HepG2 (cell line): ENCODE measurements at regions not wholly inside any gene's neighbourhood (a gene's known extent, or its start where the extent isn't known, plus 50 kb on each side); places are given as distances from the start of the nearest gene placed in this dataset.

Experiments used
- ATAC-seq: fragments of 200-7000 bp; cut with Tn5 transposase; 3 replicates; pipeline ENCODE4 v1.9.1; 2020; ENCODE audit warnings: mild to moderate bottlenecking, moderate library complexity
- BruUV-seq: library from RNA; stranded (reverse); fragments of 400-500 nt; replicated peaks from 2 replicates; lab custom pipeline; 2021; lab: Mats Ljungman, UMichigan
- CTCF ChIA-PET: fragments of 300-600 bp; formaldehyde crosslinking; extraction: SDS; loops from one replicate; lab custom pipeline; 2021; ENCODE audit warnings: low total read pairs, inconsistent platforms, low intra/inter-chr PET ratio; lab: Yijun Ruan, JAX
- POLR2A ChIA-PET: fragments of 350-600 bp; sonication (Branson Sonifier 250); formaldehyde crosslinking; loops from one replicate; lab custom pipeline; 2020; ENCODE audit warnings: antibody characterized with exemption, inconsistent platforms; lab: Yijun Ruan, JAX
- DNase-seq: peaks from one replicate; pipeline ENCODE4 v3.0.0-alpha.2; 2015; ENCODE audit warnings: low spot score
- FAIRE-seq: peaks from 3 replicates; lab custom pipeline; 2011; peaks lifted over from hg19 to GRCh38; lab: Jason Lieb, UNC
- H2AFZ ChIP-seq: one replicate; pipeline ENCODE4 v1.6.1; 2011; ENCODE audit warnings: low read length, inconsistent platforms
- H3K27ac ChIP-seq: fragments of 300-600 bp; 3 replicates; pipeline ENCODE4 v1.8.0; 2011; ENCODE audit warnings: mixed run types, mild to moderate bottlenecking, mixed read lengths, low read length, inconsistent platforms; ENCODE audit not compliant: insufficient read depth; ENCODE audit errors: extremely low read length
- H3K27me3 ChIP-seq, 2 experiments: fragments of 200-600 bp in 1 of 2; 2 replicates in 1 of 2; 3 replicates in 1 of 2; pipeline versions ENCODE4 v1.6.0 to v1.8.0; 2011; ENCODE audit warnings: low read length in 2 of 2, mild to moderate bottlenecking in 2 of 2, moderate library complexity in 2 of 2, inconsistent platforms in 1 of 2; ENCODE audit not compliant: insufficient read depth in 2 of 2, control insufficient read depth in 1 of 2
- H3K36me3 ChIP-seq, 2 experiments: fragments of 200-600 bp in 1 of 2; replicated peaks in 1 of 2; 2 replicates in 1 of 2; 3 replicates in 1 of 2; pipeline versions ENCODE4 v1.5.1 to v1.8.0; 2011; ENCODE audit warnings: low read length in 2 of 2, inconsistent platforms in 1 of 2; ENCODE audit not compliant: insufficient read depth in 2 of 2, control insufficient read depth in 1 of 2
- H3K4me1 ChIP-seq: 2 replicates; pipeline ENCODE4 v1.5.1; 2012; ENCODE audit warnings: low read length, inconsistent platforms; ENCODE audit not compliant: insufficient read depth
- H3K4me2 ChIP-seq: 2 replicates; pipeline ENCODE4 v1.6.0; 2011; ENCODE audit warnings: low read depth, low read length, inconsistent platforms
- H3K4me3 ChIP-seq, 3 experiments: fragments of 200-600 bp in 1 of 3; sonication (generic), shearing (Covaris generic) in 1 of 3; replicated peaks in 1 of 3; 2 replicates each; pipeline ENCODE4 v1.5.1; 2011 to 2016; ENCODE audit warnings: low read length in 3 of 3, inconsistent platforms in 2 of 3, low read depth in 2 of 3, mild to moderate bottlenecking in 2 of 3, control low read depth in 1 of 3, mixed read lengths in 1 of 3; ENCODE audit not compliant: insufficient read depth in 1 of 3
- H3K79me2 ChIP-seq: one replicate; pipeline ENCODE4 v1.6.1; 2011; ENCODE audit warnings: low read length, inconsistent platforms; ENCODE audit not compliant: insufficient read depth
- H3K9ac ChIP-seq: 2 replicates; pipeline ENCODE4 v1.6.0; 2011; ENCODE audit warnings: mild to moderate bottlenecking, low read depth, low read length, inconsistent platforms; ENCODE audit not compliant: insufficient read depth
- H3K9me3 ChIP-seq: 2 replicates; pipeline ENCODE4 v1.5.1; 2012; ENCODE audit warnings: mild to moderate bottlenecking, low read length
- H4K20me1 ChIP-seq: 2 replicates; pipeline ENCODE4 v1.6.0; 2011; ENCODE audit warnings: inconsistent platforms, mild to moderate bottlenecking, low read length, moderate library complexity; ENCODE audit not compliant: insufficient read depth
- ATAD3A ChIP-seq: sonication (generic); formaldehyde crosslinking; IDR thresholded peaks from 2 replicates; pipeline ENCODE4 v1.4.0; 2020; ENCODE audit warnings: missing genetic modification reagents
- BATF2 ChIP-seq: sonication (generic); formaldehyde crosslinking; IDR thresholded peaks from 2 replicates; pipeline ENCODE4 v1.8.0; 2022; ENCODE audit warnings: mild to moderate bottlenecking, missing genetic modification reagents, moderate library complexity
- EP300 ChIP-seq, 3 experiments: sonication (generic) in 1 of 3; formaldehyde crosslinking in 1 of 3; IDR thresholded peaks; 2 replicates each; pipeline versions ENCODE4 v1.5.1 to v1.6.1; 2011 to 2020; ENCODE audit warnings: low read depth in 2 of 3, low read length in 2 of 3, borderline replicate concordance in 1 of 3, improper control_type of control experiment in 1 of 3, mild to moderate bottlenecking in 1 of 3, missing genetic modification reagents in 1 of 3, moderate library complexity in 1 of 3
- HES4 ChIP-seq: sonication (generic); formaldehyde crosslinking; IDR thresholded peaks from 2 replicates; pipeline ENCODE4 v1.9.0; 2021; ENCODE audit warnings: mild to moderate bottlenecking, missing genetic modification reagents, borderline replicate concordance
- HOXA5 ChIP-seq: sonication (generic); formaldehyde crosslinking; IDR thresholded peaks from 2 replicates; pipeline ENCODE4 v1.4.0; 2020; ENCODE audit warnings: missing genetic modification reagents
- KDM5A ChIP-seq: fragments of 200-600 bp; sonication (generic); IDR thresholded peaks from 2 replicates; pipeline ENCODE4 v1.7.0; 2018; ENCODE audit warnings: antibody characterized with exemption, mild to moderate bottlenecking, low read length, borderline replicate concordance
- KDM5B ChIP-seq: sonication (generic); formaldehyde crosslinking; IDR thresholded peaks from 2 replicates; pipeline ENCODE4 v1.4.0; 2020; ENCODE audit warnings: missing genetic modification reagents, mild to moderate bottlenecking, borderline replicate concordance
- KLF12 ChIP-seq: sonication (generic); formaldehyde crosslinking; IDR thresholded peaks from 2 replicates; pipeline ENCODE4 v1.4.0; 2020; ENCODE audit warnings: missing genetic modification reagents, borderline replicate concordance
- POGZ ChIP-seq: sonication (generic); formaldehyde crosslinking; IDR thresholded peaks from 2 replicates; pipeline ENCODE4 v1.4.0; 2020; ENCODE audit warnings: mild to moderate bottlenecking, missing genetic modification reagents
- SIX1 ChIP-seq: sonication (generic); formaldehyde crosslinking; IDR thresholded peaks from 2 replicates; pipeline ENCODE4 v1.4.0; 2020; ENCODE audit warnings: missing genetic modification reagents, borderline replicate concordance
- STAG1 ChIP-seq: sonication (generic); formaldehyde crosslinking; IDR thresholded peaks from 2 replicates; pipeline ENCODE4 v1.4.0; 2020; ENCODE audit warnings: missing genetic modification reagents
- ZBTB8A ChIP-seq: sonication (generic); formaldehyde crosslinking; IDR thresholded peaks from 2 replicates; pipeline ENCODE4 v1.4.0; 2020; ENCODE audit warnings: mild to moderate bottlenecking, low read depth, missing genetic modification reagents, borderline replicate concordance
- ZC3H4 ChIP-seq: sonication (generic); formaldehyde crosslinking; IDR thresholded peaks from 2 replicates; pipeline ENCODE4 v1.4.0; 2020; ENCODE audit warnings: missing genetic modification reagents, borderline replicate concordance
- ZFP62 ChIP-seq: sonication (generic); formaldehyde crosslinking; IDR thresholded peaks from 2 replicates; pipeline ENCODE4 v1.4.0; 2020; ENCODE audit warnings: missing genetic modification reagents
- ZNF138 ChIP-seq: sonication (generic); formaldehyde crosslinking; IDR thresholded peaks from 2 replicates; pipeline ENCODE4 v1.5.0; 2020; ENCODE audit warnings: mild to moderate bottlenecking, low read depth, missing genetic modification reagents
- ZNF160 ChIP-seq: sonication (generic); formaldehyde crosslinking; IDR thresholded peaks from 2 replicates; pipeline ENCODE4 v1.8.0; 2022; ENCODE audit warnings: mild to moderate bottlenecking, inconsistent platforms, missing genetic modification reagents
- ZNF326 ChIP-seq: sonication (generic); formaldehyde crosslinking; IDR thresholded peaks from 2 replicates; pipeline ENCODE4 v1.4.0; 2020; ENCODE audit warnings: missing genetic modification reagents, borderline replicate concordance
- ZNF670 ChIP-seq: sonication (generic); formaldehyde crosslinking; IDR thresholded peaks from 2 replicates; pipeline ENCODE4 v1.8.0; 2022; ENCODE audit warnings: mild to moderate bottlenecking, missing genetic modification reagents, borderline replicate concordance
- WGBS: methylation state at CpG from one replicate; pipeline ENCODE4 v1.1.6; 2017; ENCODE audit warnings: low lambda C conversion rate; 5-methylcytosine and 5-hydroxymethylcytosine counted together
- in situ Hi-C: cut with HindIII; loops from 2 replicates; pipeline ENCODE4 v1.10.0; 2017; ENCODE audit warnings: low pct_unique_long_range_greater_than_20kb; ENCODE audit not compliant: extremely low pct_ligation_motif_present
- intact Hi-C: fragments of 100-400 bp; cut with micrococcal nuclease; formaldehyde crosslinking; loops from one replicate; pipeline ENCODE4 v1.10.0; 2022; ENCODE audit not compliant: unreplicated experiment
- TF ChIP-seq, protein P1 (sequence below), 2 experiments: sonication (generic) in 1 of 2; formaldehyde crosslinking in 1 of 2; IDR thresholded peaks; 2 replicates each; pipeline versions ENCODE4 v1.4.0 to v1.6.1; 2016 to 2020; ENCODE audit warnings: borderline replicate concordance in 1 of 2, low read depth in 1 of 2, mild to moderate bottlenecking in 1 of 2, missing genetic modification reagents in 1 of 2

DNA sequence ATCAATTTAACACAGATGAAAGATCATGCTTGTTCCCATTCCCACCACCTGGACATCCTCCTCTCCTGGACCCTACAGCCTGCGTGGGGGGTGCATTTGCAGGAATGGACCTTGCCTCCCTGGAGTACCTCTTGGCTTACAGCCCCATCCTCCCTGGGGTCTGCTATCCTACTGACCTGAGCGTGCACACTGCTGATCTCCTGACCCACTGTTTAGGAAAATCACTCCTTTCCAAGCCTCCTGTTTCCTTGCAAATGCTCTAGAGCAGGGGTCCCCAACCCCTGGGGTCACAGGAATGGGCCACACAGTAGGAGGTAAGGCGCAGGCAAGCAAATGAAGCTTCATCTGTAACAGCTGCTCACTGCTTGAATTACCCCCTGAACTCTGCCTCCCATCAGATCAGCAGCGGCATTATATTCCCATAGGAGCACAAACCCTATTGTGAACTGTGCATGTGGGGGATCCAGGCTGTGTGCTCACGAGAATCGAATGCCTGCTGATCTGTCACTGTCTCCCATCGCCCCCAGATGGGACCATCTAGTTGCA lies 88.2 kb upstream of the SEPTIN5 start:
- no peak overlapping the region for H3K4me2 ChIP-seq
- in situ Hi-C loops = loop anchor here (5.0 kb wide), 1 partner anchor 144 kb away; no protein-coding TSS in a partner anchor
- no peak overlapping the region for H3K4me3 ChIP-seq
- H3K27me3 ChIP-seq = peaks cover 3 to 47% of the 10 kb centered on the region in 2 experiments; a peak in 3 of 5 replicates
- WGBS = 13% methylated on average over 6 of the region's 7 CpGs
- H3K79me2 ChIP-seq = no peaks in the 10 kb centered on the region
- H3K9me3 ChIP-seq = no peaks in the 10 kb centered on the region
- BruUV-seq = no TSS peak
- ATAC-seq = no peak
- H3K9ac ChIP-seq = no peak overlapping the region
- H2AFZ ChIP-seq = no peak overlapping the region
- FAIRE-seq = no peak
- no peaks in the 10 kb centered on the region for H4K20me1 ChIP-seq
- no peaks in the 10 kb centered on the region for H3K36me3 ChIP-seq
- intact Hi-C loops = no loop called here
- no peak overlapping the region for H3K27ac ChIP-seq
- TF ChIP-seq ZC3H4 (CRISPR knock-in tag) (no peak), ZNF160 (CRISPR knock-in tag) (no peak), EP300 (IDR thresholded peaks at IDR 0.05; ENCODE audit: low read depth in 2 of 2, low read length in 2 of 2) (no peak), EP300 (CRISPR knock-in tag; IDR thresholded peaks at IDR 0.05; ENCODE audit: borderline replicate concordance) (no peak), HES4 (CRISPR knock-in tag) (no peak), ZBTB8A (no peak), BATF2 (no peak), ZFP62 (CRISPR knock-in tag) (no peak), ZNF138 (CRISPR knock-in tag) (no peak), HOXA5 (CRISPR knock-in tag) (no peak), ZNF326 (no peak), KDM5A (no peak), ZNF670 (CRISPR knock-in tag) (no peak), ATAD3A (CRISPR knock-in tag) (no peak), KDM5B (no peak), SIX1 (CRISPR knock-in tag) (no peak), STAG1 (CRISPR knock-in tag) (no peak), KLF12 (no peak), POGZ (CRISPR knock-in tag) (no peak)
- TF ChIP-seq, protein P1, sequence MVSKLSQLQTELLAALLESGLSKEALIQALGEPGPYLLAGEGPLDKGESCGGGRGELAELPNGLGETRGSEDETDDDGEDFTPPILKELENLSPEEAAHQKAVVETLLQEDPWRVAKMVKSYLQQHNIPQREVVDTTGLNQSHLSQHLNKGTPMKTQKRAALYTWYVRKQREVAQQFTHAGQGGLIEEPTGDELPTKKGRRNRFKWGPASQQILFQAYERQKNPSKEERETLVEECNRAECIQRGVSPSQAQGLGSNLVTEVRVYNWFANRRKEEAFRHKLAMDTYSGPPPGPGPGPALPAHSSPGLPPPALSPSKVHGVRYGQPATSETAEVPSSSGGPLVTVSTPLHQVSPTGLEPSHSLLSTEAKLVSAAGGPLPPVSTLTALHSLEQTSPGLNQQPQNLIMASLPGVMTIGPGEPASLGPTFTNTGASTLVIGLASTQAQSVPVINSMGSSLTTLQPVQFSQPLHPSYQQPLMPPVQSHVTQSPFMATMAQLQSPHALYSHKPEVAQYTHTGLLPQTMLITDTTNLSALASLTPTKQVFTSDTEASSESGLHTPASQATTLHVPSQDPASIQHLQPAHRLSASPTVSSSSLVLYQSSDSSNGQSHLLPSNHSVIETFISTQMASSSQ (IDR thresholded peaks at IDR 0.05; ENCODE audit: low read depth) = no peak
- TF ChIP-seq, protein P1 (CRISPR knock-in tag; IDR thresholded peaks at IDR 0.05; ENCODE audit: borderline replicate concordance) = no peak
- ChIA-PET POLR2A (no interaction called here), CTCF (no interaction called here)
- peaks cover 3% of the 10 kb centered on the region; the same call in 1 of the 2 replicates for H3K4me1 ChIP-seq
- DNase-seq = no peak
